ENCODE measurements at regions not wholly inside any gene's neighbourhood (a gene's known extent, or its start where the extent isn't known, plus 50 kb on each side); places are given as distances from the start of the nearest gene placed in this dataset.

DNA sequence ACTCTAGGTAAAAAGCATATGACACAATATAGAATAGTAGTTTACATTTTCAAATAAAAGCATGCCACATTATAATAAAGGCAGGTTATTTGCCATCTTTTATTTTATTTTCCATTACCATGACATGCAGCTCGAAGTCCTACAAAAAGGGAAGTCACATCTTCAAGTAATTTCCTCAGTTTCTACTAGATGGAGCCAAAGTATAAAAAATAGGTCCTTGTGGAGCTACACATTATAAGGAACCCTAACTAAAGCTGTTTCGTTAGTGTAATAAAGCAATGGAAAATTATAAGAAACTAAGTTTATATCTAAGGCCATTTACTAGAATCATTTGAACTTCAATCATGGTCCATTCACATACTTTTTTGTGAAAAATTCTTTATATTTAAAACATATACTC lies 674.5 kb downstream of the KCNJ3 start:
- H3K27ac Mint-ChIP-seq, result no peak overlapping the region

DNA sequence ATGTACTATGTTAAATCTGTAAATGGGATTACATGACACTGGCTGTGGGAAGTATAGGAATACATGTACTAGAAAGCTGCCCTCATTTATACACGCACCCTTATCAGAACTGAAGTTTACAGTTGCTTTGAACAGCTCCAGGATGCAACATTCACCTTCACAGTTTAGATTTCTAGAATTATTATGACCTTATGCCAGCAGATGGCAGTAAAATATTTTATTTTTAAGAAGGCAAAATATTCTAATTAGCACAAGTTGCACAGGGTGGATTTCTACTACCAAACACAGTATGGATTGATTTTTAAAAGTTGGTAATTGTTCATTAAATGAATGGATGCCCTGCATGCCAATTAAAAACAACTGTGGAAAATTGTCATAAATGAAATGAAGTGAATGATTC lies 670.4 kb downstream of the KCNJ3 start:
- Mint-ChIP-seq H3K27ac (no peak overlapping the region), H3K9me3 (peaks cover 0 to 1% (median 0%) of the 10 kb centered on the region in 7 donors), H3K27me3 (no peaks in the 10 kb centered on the region), H3K4me1 (no peaks in the 10 kb centered on the region), H3K4me3 (no peak overlapping the region), H3K36me3 (no peaks in the 10 kb centered on the region)
- no peaks in the 10 kb centered on the region for H3K36me3 ChIP-seq (ENCODE audit: control insufficient read depth, insufficient read depth, low read length)
- no peaks in the 10 kb centered on the region for H3K9me3 ChIP-seq (ENCODE audit: control insufficient read depth in 2 of 2, low read length in 2 of 2)
- no peaks in the 10 kb centered on the region for H3K4me1 ChIP-seq (ENCODE audit: control insufficient read depth, insufficient read depth, low read length, poor library complexity, severe bottlenecking)
- no peak overlapping the region for H3K4me3 ChIP-seq (ENCODE audit: low read depth, low read length)
- DNase-seq (peak in 1 of 3 donors; percentile 13), ATAC-seq (ENCODE audit: low read depth in 2 of 2) (no peak)
- no peaks in the 10 kb centered on the region for H3K27me3 ChIP-seq (ENCODE audit: control insufficient read depth, insufficient read depth, low read length)
- no peak overlapping the region for H3K27ac ChIP-seq (ENCODE audit: insufficient read depth, low read length, poor library complexity, severe bottlenecking)

More for the DNA sequence above, 674.5 kb downstream of the KCNJ3 start:
- H3K4me3 ChIP-seq (ENCODE audit: low read depth, low read length), result no peak overlapping the region
- H3K27me3 ChIP-seq (ENCODE audit: control insufficient read depth, insufficient read depth, low read length), result no peaks in the 10 kb centered on the region
- no peaks in the 10 kb centered on the region for H3K4me1 ChIP-seq (ENCODE audit: control insufficient read depth, insufficient read depth, low read length, poor library complexity, severe bottlenecking)
- Mint-ChIP-seq H3K4me3 (no peak overlapping the region), H3K36me3 (no peaks in the 10 kb centered on the region), H3K9me3 (peaks cover 0 to 1% (median 0%) of the 10 kb centered on the region in 7 donors), H3K27me3 (no peaks in the 10 kb centered on the region), H3K4me1 (no peaks in the 10 kb centered on the region)
- H3K36me3 ChIP-seq (ENCODE audit: control insufficient read depth, insufficient read depth, low read length), result no peaks in the 10 kb centered on the region
- no peaks in the 10 kb centered on the region for H3K9me3 ChIP-seq (ENCODE audit: control insufficient read depth in 2 of 2, low read length in 2 of 2)
- ATAC-seq (ENCODE audit: low read depth in 2 of 2), result no peak
- no peak overlapping the region for H3K27ac ChIP-seq (ENCODE audit: insufficient read depth, low read length, poor library complexity, severe bottlenecking)
- no peak for DNase-seq

DNA sequence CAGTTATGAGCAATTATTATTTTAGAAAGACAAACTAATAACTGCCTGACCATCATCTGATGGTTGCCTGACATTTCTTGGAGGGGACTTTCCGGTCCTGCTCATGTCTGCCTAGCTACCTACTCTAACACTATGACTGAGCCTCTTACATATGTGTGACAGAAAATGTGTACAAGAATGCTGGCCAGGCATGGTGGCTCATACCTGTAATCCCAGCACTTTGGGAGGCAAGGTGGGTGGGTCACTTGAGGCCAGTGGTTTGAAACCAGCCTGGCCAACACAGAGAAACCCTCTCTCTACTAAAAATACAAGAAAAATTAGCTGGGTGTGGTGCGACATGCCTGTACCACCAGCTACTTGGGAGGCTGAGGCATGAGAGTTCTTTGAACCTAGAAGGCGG lies 666.3 kb downstream of the KCNJ3 start:
- Mint-ChIP-seq H3K27me3 (no peaks in the 10 kb centered on the region), H3K4me3 (no peak overlapping the region), H3K9me3 (peaks cover 0 to 4% (median 0%) of the 10 kb centered on the region in 7 donors), H3K4me1 (no peaks in the 10 kb centered on the region), H3K27ac (no peak overlapping the region), H3K36me3 (no peaks in the 10 kb centered on the region)
- ATAC-seq (ENCODE audit: low read depth in 2 of 2) (no peak), DNase-seq (no peak)
- no peak overlapping the region for H3K27ac ChIP-seq (ENCODE audit: insufficient read depth, low read length, poor library complexity, severe bottlenecking)
- H3K4me1 ChIP-seq (ENCODE audit: control insufficient read depth, insufficient read depth, low read length, poor library complexity, severe bottlenecking), result no peaks in the 10 kb centered on the region
- no peaks in the 10 kb centered on the region for H3K36me3 ChIP-seq (ENCODE audit: control insufficient read depth, insufficient read depth, low read length)
- H3K27me3 ChIP-seq (ENCODE audit: control insufficient read depth, insufficient read depth, low read length), result no peaks in the 10 kb centered on the region
- no peak overlapping the region for H3K4me3 ChIP-seq (ENCODE audit: low read depth, low read length)
- H3K9me3 ChIP-seq (ENCODE audit: control insufficient read depth in 2 of 2, low read length in 2 of 2), result no peaks in the 10 kb centered on the region

DNA sequence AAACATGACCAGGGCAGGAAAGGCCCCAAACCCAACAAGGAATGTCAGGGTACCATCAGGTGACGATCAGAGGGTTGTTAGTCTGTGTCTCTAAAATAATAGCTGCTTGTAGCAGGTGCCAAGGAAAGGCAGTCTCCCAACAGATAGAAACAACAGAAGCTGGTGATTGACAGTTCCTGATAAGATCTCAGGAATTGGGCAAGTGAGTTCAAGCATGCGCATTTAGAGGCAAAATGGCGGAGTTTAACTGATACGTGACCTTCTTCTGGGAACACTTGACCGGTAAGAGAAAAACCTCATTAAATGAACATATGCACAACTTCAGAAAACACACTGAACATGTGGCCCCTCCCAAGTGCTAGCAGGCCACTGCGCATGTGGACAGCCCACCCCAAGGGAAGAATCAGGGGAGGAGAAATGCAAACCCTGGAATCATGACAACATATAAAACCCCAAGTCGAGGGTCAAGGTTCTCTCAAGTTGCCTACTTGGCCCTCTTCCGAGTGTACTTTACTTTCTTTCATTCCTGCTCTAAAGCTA lies 664.9 kb downstream of the KCNJ3 start:
- H3K9me3 Mint-ChIP-seq, result peaks cover 0 to 4% (median 0%) of the 10 kb centered on the region in 7 donors
- no peak overlapping the region for H3K27ac ChIP-seq (ENCODE audit: insufficient read depth, low read length, poor library complexity, severe bottlenecking)
- H3K4me1 Mint-ChIP-seq, result no peaks in the 10 kb centered on the region
- no peaks in the 10 kb centered on the region for H3K27me3 Mint-ChIP-seq
- H3K36me3 ChIP-seq (ENCODE audit: control insufficient read depth, insufficient read depth, low read length), result no peaks in the 10 kb centered on the region
- H3K27ac Mint-ChIP-seq, result no peak overlapping the region
- no peaks in the 10 kb centered on the region for H3K27me3 ChIP-seq (ENCODE audit: control insufficient read depth, insufficient read depth, low read length)
- no peaks in the 10 kb centered on the region for H3K36me3 Mint-ChIP-seq
- no peaks in the 10 kb centered on the region for H3K4me1 ChIP-seq (ENCODE audit: control insufficient read depth, insufficient read depth, low read length, poor library complexity, severe bottlenecking)
- ATAC-seq (ENCODE audit: low read depth in 2 of 2), result no peak
- no peaks in the 10 kb centered on the region for H3K9me3 ChIP-seq (ENCODE audit: control insufficient read depth in 2 of 2, low read length in 2 of 2)
- no peak for DNase-seq
- H3K4me3 ChIP-seq (ENCODE audit: low read depth, low read length), result no peak overlapping the region
- H3K4me3 Mint-ChIP-seq, result no peak overlapping the region

DNA sequence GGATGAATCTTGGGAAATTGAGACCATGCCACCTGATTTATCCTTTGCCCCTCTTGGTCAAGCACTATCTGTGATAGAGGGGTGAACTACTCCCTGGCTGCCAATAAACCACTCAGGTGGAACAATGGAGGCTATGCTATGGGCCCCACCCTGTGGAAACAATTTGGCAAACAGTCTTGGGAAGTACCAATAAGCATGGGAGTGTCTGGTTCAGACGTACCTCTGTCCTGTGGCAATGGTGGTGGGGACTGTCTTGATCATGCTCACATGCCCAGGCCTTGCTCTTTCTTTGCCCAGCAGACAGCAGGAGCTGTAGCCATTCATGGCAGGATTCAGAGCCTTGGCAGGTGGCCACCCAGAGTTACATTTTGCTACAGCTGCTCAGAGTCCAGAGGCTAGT lies 658.7 kb downstream of the KCNJ3 start:
- no peak overlapping the region for H3K27ac ChIP-seq (ENCODE audit: insufficient read depth, low read length, poor library complexity, severe bottlenecking)
- no peaks in the 10 kb centered on the region for H3K9me3 ChIP-seq (ENCODE audit: control insufficient read depth in 2 of 2, low read length in 2 of 2)
- no peaks in the 10 kb centered on the region for H3K4me1 Mint-ChIP-seq
- H3K4me1 ChIP-seq (ENCODE audit: control insufficient read depth, insufficient read depth, low read length, poor library complexity, severe bottlenecking), result no peaks in the 10 kb centered on the region
- H3K4me3 ChIP-seq (ENCODE audit: low read depth, low read length), result no peak overlapping the region
- no peaks in the 10 kb centered on the region for H3K36me3 Mint-ChIP-seq
- H3K27me3 Mint-ChIP-seq, result no peaks in the 10 kb centered on the region
- H3K36me3 ChIP-seq (ENCODE audit: control insufficient read depth, insufficient read depth, low read length), result no peaks in the 10 kb centered on the region
- DNase-seq (no peak), ATAC-seq (ENCODE audit: low read depth in 2 of 2) (no peak)
- peaks cover 0 to 13% (median 0%) of the 10 kb centered on the region in 7 donors for H3K9me3 Mint-ChIP-seq
- no peak overlapping the region for H3K27ac Mint-ChIP-seq
- H3K27me3 ChIP-seq (ENCODE audit: control insufficient read depth, insufficient read depth, low read length), result no peaks in the 10 kb centered on the region
- H3K4me3 Mint-ChIP-seq, result no peak overlapping the region

DNA sequence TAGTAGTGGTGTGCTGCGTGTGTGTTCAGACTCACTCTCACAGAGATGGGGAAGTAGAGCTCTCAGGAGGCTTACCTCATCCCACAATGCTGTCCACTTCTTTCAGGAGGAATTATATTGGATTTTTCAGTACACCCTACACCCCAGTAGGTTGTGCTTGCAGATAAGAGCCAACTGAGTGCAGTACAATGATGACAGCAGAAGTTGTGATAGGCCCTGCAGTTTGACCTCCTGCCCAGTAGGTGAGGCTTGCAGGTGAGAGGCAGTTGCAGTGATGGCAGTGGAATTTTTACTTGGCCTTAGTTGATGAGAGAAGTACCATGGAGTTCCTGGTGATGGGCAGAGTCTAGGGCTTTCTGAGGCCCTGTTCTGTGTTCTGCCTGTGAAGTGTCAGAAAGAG lies 657.8 kb downstream of the KCNJ3 start:
- H3K4me3 ChIP-seq (ENCODE audit: low read depth, low read length), result no peak overlapping the region
- Mint-ChIP-seq H3K36me3 (no peaks in the 10 kb centered on the region), H3K9me3 (peaks cover 0 to 13% (median 0%) of the 10 kb centered on the region in 7 donors), H3K27me3 (no peaks in the 10 kb centered on the region), H3K27ac (no peak overlapping the region), H3K4me1 (no peaks in the 10 kb centered on the region), H3K4me3 (no peak overlapping the region)
- ATAC-seq (ENCODE audit: low read depth in 2 of 2) (no peak), DNase-seq (no peak)
- H3K36me3 ChIP-seq (ENCODE audit: control insufficient read depth, insufficient read depth, low read length), result no peaks in the 10 kb centered on the region
- H3K9me3 ChIP-seq (ENCODE audit: control insufficient read depth in 2 of 2, low read length in 2 of 2), result no peaks in the 10 kb centered on the region
- no peak overlapping the region for H3K27ac ChIP-seq (ENCODE audit: insufficient read depth, low read length, poor library complexity, severe bottlenecking)
- no peaks in the 10 kb centered on the region for H3K4me1 ChIP-seq (ENCODE audit: control insufficient read depth, insufficient read depth, low read length, poor library complexity, severe bottlenecking)
- H3K27me3 ChIP-seq (ENCODE audit: control insufficient read depth, insufficient read depth, low read length), result no peaks in the 10 kb centered on the region

DNA sequence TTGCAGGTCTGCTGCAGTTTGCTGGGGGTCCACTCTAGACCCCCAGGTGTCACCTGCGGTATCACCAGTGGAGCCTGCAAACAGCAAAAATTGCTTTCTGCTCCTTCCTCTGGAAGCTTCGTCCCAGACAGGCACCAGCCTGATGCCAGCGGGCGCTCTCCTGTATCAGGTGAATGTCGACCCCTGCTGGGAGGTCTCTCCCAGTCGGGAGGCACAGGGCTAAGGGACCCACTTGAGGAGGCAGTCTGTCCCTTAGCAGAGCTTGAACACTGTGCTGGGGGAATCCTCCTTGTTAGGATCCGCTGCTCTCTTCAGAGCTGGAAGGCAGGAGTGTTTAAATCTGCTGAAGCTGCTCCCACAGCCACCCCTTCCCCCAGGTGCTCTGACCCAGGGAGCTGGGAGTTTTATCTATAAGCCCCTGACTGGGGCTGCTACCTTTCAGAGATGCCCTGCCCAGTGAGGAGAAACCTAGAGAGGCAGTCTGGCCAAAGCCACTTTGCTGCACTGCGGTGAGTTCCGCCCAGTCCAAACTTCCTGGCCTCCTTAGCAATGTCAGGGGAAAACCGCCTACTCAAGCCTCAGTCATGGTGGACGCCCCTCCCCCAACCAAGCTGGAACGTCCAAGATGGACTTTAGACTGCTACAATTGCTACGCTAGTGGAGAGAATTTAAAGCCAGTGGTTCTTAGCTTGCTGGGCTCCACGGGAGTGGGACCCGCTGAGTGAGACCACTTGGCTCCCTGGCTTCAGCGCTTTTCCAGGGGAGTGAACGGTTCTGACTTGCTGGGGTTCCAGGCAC lies 652.5 kb downstream of the KCNJ3 start:
- no peak overlapping the region for H3K27ac Mint-ChIP-seq
- Histone ChIP-seq H3K36me3 (ENCODE audit: control insufficient read depth, insufficient read depth, low read length) (no peaks in the 10 kb centered on the region), H3K27ac (ENCODE audit: insufficient read depth, low read length, poor library complexity, severe bottlenecking) (no peak overlapping the region), H3K9me3 (ENCODE audit: control insufficient read depth in 2 of 2, low read length in 2 of 2) (no peaks in the 10 kb centered on the region), H3K27me3 (ENCODE audit: control insufficient read depth, insufficient read depth, low read length) (no peaks in the 10 kb centered on the region), H3K4me1 (ENCODE audit: control insufficient read depth, insufficient read depth, low read length, poor library complexity, severe bottlenecking) (no peaks in the 10 kb centered on the region), H3K4me3 (ENCODE audit: low read depth, low read length) (no peak overlapping the region)
- peaks cover 0 to 4% (median under 1%) of the 10 kb centered on the region in 7 donors for H3K9me3 Mint-ChIP-seq
- DNase-seq (no peak), ATAC-seq (ENCODE audit: low read depth in 2 of 2) (no peak)
- H3K4me3 Mint-ChIP-seq, result no peak overlapping the region
- H3K36me3 Mint-ChIP-seq, result no peaks in the 10 kb centered on the region
- no peaks in the 10 kb centered on the region for H3K4me1 Mint-ChIP-seq
- H3K27me3 Mint-ChIP-seq, result no peaks in the 10 kb centered on the region

DNA sequence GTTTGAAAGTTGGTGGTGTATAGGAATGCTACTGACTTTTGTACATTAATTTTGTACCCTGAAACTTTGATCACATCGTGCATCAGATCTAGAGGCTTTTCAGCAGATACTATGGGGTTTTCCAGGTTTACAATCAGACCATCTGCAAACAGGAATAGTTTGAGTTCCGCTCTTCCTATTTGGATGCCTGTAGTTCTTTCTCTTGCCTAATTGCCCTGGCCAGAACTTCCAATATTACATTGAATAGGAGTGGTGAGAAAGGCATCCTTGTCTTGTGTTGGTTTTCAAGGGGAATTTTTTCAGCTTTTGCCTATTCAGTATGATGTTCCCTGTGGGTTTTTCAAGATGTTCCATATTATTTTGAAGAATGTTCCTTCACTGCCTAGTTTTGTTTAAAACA lies 633.5 kb downstream of the KCNJ3 start:
- Histone ChIP-seq H3K4me3 (ENCODE audit: low read depth, low read length) (no peak overlapping the region), H3K9me3 (ENCODE audit: control insufficient read depth in 2 of 2, low read length in 2 of 2) (no peaks in the 10 kb centered on the region), H3K27ac (ENCODE audit: insufficient read depth, low read length, poor library complexity, severe bottlenecking) (no peak overlapping the region), H3K4me1 (ENCODE audit: control insufficient read depth, insufficient read depth, low read length, poor library complexity, severe bottlenecking) (no peaks in the 10 kb centered on the region), H3K36me3 (ENCODE audit: control insufficient read depth, insufficient read depth, low read length) (no peaks in the 10 kb centered on the region), H3K27me3 (ENCODE audit: control insufficient read depth, insufficient read depth, low read length) (no peaks in the 10 kb centered on the region)
- Mint-ChIP-seq H3K4me1 (peaks cover 0 to 4% (median 0%) of the 10 kb centered on the region in 4 donors), H3K9me3 (peaks cover 0 to 12% (median 4%) of the 10 kb centered on the region in 7 donors), H3K27me3 (no peaks in the 10 kb centered on the region), H3K27ac (no peak overlapping the region), H3K36me3 (no peaks in the 10 kb centered on the region), H3K4me3 (no peak overlapping the region)
- ATAC-seq (ENCODE audit: low read depth in 2 of 2) (no peak), DNase-seq (no peak)

All from CD4-positive, CD25-positive, alpha-beta regulatory T cell (primary cell).